ENCODE measurements at regions not wholly inside any gene's neighbourhood (a gene's known extent, or its start where the extent isn't known, plus 50 kb on each side); places are given as distances from the start of the nearest gene placed in this dataset.

DNA sequence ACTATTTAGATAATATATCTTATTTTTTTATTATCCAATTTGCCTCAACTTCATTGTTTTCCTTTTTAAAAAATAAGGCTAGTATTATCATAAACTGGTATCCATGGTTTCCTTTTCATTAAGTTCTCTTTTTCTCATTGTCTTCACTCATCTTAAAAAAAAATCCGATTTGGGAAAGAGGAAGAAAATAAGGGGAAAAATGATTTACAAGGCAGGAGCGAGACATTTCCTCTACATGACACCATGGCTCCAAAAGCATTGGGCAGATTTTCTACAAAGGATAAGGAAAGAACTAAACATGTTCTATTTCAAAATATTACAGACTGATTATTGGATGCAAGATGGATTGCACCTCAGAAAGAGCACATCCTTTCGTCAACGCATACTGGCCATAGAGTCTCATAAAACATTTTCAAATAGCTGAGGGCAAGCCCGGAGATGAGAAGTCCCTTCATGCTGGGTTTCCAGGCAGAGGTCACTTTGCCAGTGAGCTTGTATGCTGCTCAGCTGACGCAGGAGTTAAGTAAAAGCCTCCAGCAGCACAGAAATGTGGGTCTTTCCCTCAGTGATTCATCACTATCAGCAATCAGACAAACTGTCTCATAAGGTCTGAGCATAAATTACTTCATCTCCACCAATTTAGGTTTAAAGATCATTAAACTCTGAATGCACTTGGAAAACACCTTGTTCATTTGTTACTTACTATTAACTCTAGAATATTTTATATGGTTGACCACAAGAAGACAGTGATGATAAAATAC lies 129.0 kb upstream of the TNFAIP3 start:
- peak; percentile 61 for DNase-seq

DNA sequence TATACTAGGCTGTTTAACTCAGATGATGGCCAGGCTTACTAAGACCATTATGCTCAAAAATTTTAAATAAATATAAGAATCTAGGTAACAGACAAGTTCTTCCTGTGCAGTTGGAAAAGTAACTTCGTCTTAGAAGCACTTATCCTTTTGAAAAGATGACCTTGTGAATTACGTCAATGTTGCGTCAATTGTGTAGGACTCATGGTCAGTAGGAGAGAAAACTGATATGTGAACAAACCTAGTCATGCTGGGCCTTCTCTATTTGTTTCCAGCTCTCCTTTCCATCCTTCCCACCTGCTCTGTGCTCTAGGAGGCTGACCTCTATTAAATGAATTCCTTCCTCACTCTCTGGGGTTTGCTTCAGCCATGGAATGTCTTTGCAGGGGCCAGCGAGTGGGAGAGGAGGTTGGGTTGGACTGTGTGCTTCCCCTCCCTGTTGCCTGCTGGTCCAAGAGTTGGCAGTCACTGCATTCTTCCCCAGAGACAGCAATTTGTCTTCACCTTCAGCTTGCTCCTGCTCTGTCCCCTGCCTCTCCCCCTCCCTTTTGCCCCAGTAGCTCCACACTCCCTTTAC lies 128.0 kb upstream of the TNFAIP3 start:
- DNase-seq: peak; percentile 63

DNA sequence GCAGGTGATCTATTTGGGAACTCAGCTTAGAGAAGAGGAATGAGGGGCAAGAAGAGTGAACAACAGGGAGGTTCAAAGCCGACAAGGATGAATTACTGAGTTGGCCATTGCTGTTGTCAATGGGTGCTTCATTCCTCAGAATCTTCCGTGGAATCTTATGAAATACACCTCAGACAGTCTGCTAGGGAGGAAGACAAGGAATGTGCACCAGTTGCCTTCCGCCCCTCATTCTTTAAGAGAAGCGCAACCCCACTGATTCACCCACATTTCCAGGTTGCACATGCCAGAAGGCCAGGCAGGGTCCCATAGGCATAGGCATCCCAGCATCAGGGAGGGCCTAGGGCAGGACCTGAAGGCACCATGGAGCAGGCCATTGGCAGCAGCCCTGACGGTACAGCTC lies 127.5 kb upstream of the TNFAIP3 start:
- DNase-seq: no peak

DNA sequence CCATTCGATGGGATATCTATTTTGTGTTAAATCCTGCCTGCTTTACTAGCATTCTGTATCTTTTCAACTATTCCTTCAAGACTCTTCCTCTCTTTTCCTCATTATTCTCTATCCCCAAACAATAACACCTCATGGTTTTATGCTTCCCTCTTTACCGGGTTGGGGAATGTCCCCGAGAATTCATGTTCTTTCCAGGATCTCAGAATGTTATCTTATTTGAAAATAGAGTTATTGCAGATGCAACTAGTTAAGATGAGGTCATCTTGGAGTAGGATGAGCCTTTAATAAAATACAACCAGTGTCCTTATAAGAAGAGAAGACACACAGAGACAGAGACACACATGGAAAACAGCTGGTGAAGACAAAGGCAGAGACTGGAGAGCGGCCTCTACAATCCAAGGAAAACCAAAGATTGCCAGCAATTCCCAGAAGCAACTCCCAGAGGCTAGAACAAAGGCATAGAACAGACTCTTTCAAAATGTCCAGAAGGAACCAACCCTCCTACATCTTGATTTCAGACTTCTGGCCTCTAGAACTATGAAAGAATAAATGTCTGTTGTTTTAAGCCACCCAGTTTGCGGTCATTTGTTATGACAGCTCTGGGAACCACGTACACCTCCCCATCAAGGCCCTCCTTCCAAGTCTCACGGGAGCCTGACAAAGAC lies 126.8 kb upstream of the TNFAIP3 start:
- no peak for DNase-seq

DNA sequence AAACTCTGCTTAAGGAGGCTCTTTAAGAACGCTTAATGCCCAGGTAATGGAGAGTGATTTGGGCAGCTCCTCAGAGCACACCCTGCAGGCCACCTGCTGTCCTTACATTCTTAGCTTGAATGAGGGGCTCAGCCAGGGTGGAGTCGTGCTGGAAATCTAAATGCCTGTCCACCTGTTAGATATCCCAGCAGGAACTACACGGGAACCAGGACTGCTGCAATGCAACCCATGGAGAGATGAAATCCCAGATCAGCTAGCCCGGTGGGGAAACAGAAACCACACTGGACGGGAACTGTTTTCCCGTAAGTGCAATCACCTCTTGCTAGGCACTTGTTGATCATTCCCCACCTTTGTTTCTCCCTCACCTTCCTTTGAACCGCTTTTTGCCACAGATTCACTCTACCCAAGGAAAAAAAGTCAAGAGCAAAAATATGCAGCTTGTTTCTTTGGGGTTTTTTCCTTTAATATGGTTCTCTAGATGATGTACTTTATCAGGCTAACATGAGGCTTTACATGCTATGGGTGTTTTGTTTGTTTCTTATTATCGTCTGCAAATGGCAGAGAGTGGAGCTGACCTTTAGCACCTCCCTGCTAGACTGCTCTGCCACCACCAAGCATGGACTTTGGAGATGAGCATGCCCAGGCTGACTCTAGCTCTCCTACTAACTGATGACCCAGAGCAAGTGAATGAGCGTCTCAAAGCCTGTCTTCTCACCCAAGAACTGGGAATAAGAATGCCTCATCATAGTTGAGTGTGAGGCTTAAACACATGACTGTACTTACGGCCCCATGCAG lies 125.9 kb upstream of the TNFAIP3 start:
- no peak for DNase-seq

DNA sequence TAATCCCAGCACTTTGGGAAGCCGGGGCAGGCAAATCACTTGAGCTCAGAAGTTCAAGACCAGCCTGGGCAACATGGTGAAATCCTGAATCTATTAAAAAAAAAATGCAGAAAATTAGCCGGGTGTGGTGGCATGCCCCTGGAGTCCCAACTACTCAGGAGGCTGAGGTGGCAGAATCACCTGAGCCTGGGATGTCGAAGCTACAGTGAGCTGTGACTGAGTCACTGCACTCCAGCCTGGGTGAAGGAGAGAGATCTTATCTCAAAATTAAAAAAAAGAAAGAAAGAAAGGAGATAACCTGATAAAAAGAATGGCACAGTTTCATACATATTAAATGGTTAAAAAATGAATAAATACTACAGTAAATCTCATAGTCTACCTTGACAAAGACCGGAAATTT lies 123.6 kb upstream of the TNFAIP3 start:
- DNase-seq: no peak

DNA sequence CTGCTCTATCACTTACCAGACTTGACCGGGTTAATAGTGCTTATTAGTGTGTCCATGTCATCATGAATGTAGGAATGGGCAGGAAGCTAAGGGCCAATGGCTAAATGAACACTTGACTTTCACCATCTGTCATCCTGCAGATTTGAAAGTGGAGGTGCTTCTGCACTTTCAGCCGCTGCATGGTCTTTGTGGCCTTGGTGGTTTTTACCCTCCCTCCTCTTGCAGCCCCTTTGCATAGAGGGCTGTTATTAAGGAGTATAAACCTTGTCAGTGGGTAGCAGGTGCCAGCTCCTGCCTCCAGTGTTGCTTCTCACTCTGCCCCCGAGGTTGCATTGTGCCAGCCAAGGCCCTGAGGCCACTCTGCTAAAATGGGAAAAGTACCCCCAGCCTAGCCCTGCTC lies 122.2 kb upstream of the TNFAIP3 start:
- DNase-seq: no peak

DNA sequence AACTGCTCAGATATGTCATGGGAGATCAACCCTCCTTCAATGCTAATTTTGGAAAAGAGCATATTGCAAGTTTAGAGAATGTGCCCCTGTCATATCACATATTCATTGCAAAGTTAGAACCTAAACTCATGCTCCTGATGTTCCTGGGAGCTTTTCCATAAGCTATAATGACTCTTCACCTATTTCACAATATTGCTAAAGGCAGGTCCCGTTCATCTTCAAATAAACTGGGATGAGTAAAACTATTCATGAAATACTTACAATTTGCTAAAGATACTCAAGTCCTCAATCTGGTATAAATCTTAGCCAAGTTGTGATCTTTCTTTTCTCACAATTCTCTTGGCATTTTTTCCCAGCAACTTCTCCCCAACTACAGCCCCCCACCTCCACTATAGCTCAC lies 121.7 kb upstream of the TNFAIP3 start:
- no peak for DNase-seq

DNA sequence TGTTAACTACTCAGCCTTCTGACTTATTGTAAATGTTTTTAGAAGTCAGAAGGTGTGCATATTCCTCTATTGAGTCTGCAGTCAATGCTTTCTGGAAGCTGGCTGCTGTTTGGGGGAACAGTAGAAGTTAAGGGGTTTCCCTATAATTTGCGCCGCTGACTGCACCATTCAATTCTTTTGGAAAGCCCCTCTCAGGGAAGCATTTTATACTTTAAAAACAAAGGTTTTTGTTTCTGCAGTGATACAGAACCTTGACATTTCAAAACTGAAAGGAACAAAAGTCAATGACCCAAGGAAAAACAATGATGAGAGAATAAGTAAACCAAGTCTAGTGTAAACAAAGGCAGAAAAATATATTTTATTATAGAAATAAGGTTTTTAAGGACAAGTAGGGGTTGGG lies 120.8 kb upstream of the TNFAIP3 start:
- no peak for DNase-seq

DNA sequence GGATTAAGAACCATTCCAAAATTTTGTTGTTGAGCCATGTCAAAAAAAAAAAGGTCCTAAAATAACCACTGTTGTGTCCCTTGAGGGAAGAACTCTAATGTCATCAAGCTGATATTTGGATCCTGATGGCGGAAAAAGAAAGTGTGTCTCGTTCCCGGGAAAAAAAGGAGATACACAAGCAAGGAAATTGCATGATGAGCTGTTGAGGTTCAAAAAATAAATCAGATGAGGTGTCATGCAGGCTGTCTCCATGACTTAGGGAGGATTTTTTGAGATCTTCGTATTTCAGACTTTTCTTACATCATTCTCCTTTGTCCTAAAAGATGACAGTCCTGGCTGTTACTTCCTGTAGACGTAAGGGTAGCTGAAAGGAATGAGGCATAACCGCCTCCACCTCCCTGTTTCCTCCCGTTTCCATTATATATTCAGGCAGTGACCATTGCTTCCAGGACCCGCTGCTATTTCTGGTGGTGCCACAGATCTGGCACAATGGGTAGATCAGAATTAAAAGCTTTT lies 117.3 kb upstream of the TNFAIP3 start:
- DNase-seq: no peak

DNA sequence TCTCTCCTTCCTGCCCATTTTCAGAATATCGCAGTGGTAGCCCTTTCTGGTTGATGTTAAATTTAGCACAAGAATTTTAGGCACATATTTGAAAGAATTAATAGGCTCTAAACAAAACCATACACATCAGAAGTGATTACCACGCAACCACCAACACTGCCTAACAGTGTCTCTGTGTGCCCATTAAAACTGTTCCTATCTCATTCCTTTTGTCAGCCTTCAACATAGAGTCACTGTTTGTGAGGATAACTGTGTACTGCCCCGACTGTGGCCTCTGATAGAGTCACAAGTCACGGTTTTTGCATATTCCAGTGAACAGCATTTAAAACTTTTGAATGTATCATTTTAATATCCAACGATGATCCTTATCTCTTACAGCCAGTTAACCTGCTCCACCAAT lies 116.8 kb upstream of the TNFAIP3 start:
- DNase-seq: no peak

DNA sequence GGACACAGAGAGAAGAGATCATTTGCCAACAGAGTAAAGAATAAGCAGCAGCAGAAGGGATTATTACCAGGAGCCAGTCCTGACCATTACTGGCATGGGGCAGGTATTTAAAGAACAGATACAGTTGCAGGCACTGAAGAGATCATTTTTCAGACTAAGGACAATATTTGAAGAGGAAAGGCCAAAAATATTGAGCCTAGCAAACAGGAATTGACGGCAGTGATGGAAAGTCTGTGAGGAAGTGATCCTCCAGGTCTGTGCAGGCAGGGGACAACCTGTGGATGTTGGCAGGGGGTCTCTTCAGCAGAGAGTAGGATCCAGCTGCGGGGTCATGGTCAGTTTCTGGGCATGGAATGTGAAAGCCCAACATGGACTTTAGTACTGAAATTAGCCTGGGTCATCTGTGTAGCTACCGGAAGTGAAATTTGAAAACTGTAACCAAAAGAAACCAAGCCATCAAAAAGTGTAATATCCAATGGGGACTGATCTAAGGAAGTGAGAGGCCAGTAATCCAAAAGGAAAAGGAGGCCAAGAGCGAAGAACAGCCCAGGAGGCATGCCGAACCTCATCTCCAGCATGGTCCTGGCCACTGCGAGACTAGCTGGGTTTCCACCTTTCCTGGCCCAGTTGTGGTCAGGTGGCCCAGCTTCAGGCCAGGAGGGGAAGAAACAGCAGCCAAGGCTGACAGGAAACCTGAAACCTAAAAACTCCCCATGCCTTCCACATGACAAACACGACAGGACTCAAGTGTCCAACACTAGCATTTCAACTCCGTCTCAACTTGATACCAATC lies 115.1 kb upstream of the TNFAIP3 start:
- no peak for DNase-seq

DNA sequence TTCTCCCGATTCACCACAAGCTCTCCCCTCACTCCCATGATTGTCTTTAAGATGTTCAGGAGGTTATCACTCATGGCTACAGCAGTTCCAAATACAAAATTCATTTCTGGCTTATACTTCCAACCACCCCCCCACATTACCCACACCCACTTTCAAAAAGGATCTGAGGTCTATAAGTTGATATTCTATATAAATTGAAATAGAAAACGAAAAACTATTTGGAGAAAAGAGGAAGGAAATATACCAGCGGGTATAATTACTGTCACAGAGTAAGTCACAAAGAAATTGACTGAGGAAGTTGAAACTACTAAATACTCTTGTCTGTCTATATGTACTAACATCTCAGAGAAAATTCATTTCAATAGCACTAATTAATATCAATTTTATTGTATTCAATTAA lies 112.7 kb upstream of the TNFAIP3 start:
- no peak for DNase-seq

DNA sequence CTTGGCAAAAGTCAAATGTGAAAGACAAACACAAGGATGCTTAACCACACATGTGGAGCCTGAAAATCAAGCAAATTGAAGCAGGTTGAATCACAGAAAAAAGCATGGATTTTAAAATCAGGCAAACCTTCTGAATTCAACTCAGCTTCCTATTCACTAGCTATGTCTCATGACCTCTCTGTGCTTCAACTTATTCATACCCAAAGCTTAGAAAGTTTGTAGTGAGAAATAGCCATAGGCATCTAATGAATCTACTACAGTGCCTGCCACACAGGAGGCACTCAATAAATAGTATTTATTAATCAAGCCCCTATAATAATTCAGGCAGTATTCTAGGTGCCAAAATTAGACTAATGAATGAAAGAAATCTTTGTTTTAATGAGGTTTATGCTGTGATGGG lies 112.2 kb upstream of the TNFAIP3 start:
- no peak for DNase-seq

DNA sequence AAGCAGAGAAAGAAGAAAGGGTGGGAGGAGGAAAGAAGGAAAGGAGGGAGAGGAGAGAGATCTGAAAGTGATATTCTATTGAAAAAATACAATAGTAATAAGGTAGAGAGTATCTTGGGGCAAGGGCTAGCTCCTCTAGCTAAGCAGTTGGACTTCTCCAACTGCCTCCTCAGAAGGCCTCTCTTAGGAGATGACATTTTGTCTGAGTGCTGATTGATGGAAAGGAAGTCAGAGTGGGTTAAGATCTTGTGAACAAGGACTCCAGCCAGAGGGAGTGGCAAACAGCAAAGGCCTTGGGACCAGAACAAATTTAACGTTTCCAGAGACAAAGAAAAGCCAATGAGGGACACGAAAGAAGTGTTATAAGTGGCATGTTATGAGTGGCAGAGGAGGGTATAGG lies 111.8 kb upstream of the TNFAIP3 start:
- DNase-seq: no peak

DNA sequence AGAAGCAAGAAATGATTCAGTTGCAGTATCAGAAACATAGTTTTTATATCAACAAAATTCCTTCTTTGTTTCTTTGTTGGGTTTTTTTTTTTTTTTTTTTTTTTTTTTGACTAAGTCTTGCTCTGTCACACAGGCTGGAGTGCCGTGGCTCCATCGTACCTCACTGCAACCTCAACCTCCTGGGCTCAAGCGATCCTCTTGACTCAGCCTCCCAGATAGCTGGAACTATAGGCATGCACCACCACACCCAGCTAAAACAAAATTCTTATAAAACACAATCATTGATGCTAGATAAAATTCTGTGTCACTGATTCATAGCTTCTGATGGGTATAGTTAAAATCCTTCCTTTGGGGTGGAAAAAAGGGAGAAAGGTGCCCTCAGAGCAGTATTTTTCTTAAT lies 110.3 kb upstream of the TNFAIP3 start:
- no peak for DNase-seq

DNA sequence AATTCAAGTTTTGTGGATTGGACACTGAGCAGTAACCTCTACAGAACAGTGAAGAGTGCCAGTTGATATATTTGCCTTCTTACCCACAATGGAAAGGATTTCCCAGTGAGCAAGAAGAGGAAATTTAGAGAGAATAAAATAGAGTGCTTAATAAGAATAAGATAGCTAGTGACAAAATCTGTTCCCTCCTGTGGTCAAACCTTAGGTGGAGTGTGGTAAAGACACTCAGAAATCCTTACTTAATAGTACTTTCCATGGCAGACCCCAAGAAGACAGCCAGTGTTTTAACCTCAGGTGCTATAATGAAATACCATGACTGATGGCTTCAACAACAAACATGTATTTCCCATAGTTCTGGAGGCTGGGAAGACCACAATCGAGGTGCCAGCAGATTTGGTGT lies 108.4 kb upstream of the TNFAIP3 start:
- DNase-seq: no peak

DNA sequence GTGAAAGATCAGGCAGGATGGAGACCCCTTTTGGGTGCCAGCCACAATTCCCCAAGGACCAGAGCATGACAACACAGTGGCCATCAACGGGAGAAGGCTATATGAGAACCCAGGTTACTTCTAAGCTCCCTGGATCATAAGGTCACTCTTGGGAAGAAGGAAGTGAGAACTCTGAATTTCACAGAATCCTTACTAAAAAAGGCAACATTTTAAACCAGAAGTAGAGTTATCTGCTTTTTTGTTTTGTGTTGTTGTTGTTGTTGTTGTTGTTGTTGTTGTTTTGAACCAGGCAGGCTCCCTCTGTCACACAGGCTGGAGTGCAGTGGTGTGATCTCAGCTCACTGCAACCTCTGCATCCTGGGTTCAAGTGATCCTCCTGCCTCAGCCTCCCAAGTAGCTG lies 107.4 kb upstream of the TNFAIP3 start:
- no peak for DNase-seq

DNA sequence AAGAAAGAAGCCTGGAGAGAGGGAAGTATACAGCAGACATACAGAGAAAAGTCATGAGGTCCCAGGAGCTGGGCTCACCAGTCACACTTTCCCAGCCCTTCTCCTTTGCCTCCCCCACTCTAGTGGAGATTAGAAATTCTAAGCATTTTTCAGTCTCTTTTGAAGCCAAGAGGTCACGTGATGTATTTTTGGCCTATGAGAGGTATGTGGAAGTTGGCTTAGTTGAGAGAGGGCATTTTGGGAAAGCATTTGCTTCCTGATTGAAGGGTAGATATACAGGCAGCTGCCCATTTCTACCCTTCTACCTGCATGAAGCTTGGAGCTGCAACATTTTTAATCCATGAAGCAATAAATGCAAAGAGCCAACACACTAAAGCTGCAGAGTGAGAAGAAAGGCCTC lies 106.0 kb upstream of the TNFAIP3 start:
- DNase-seq: peak; percentile 47

DNA sequence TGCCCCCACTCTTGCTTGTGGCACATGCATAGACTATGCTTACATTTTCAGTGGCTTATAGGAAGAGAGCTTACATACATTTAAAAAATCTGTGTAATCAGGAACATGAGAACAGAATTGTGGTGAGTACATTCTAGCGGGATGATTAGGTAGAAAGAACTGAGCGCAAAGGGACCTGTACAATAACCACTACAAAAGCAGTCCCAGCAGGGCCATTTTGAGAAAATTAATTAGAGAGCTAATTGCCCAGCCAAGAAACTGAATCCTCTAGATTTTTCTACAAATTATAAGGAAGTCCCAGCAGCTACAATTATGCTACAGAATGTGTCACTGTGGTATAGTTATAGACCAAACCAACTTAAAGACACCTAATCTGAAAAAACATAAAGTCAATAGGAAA lies 105.6 kb upstream of the TNFAIP3 start:
- DNase-seq: no peak

DNA sequence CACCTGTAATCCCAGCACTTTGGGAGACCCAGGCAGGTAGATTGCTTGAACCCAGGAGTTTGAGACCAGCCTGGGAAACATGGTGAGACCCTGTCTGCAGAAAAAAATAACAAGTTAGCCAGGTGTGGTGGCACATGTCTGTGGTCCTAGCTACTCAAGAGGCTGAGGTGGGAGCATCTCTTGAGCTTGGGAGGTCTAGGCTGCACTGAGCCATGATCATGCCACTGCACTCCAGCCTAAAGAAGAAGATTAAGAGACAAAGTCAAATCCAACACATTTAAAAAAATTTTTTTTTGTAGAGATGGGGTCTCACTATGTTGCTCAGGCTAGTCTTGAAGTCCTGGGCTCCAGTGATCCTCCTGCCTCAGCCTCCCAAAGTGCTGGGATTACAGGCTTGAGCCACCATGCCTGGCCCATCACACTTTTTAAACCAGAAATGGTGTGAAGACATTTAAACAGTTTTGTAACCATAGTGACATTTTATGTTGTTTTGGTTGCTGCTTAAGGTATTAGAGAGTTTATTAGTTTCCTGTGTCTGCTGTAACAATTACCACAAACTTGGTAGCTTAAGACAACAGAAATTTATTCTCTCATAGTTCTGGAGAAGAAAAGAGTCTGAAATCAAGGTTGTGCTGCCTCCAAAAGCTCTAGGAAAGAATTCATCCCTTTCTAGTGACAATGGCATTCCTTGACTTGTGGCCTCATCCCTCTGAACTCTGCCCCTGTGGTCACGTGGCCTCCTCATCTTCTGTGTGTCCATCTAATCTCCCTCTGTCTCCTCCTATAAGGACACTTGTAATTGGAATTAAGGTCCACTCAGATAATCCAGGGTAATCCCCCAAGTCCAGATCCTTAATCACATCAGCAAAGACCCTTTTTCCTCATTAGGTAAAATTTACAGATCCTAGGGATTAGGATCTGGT lies 104.6 kb upstream of the TNFAIP3 start:
- no peak for DNase-seq

DNA sequence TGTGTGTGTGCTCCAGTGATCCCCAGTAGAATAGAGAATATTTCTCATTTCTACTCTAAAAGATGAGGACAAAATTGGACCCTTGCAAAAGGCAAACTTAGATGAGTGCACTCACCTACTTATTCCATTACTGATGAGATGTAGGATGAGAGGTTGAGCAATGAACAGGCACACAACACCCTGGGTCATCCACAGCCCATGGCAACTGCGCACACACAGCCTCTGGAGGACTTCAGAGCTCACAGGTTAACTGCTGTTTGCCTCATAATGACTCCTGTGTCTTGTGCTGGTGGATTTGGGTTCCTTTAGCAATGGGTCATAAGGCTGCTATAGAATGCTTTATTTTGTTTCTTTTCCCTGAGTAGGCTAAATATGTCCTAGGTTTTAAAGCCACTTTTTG lies 103.6 kb upstream of the TNFAIP3 start:
- no peak for DNase-seq

Data from NCI-H226 (cell line).